ENCODE measurements at regions not wholly inside any gene's neighbourhood (a gene's known extent, or its start where the extent isn't known, plus 50 kb on each side); places are given as distances from the start of the nearest gene placed in this dataset.

- TF ChIP-seq CTCF (conservative IDR thresholded peaks at IDR 0.05 in 1 of 2, IDR thresholded peaks at IDR 0.05 in 1 of 2; ENCODE audit: extremely low read depth in 1 of 2, insufficient read depth in 1 of 2, low read depth in 1 of 2, low read length in 2 of 2) (no peak), EZH2 (IDR thresholded peaks at IDR 0.05; ENCODE audit: borderline replicate concordance, low read length) (no peak)
These were observed 1679.9 kb downstream of the EFNB2 start for GRCh38 chr13:104855581-104855980.

Measured in mammary epithelial cell (primary cell).